Sigmoid colon (tissue), 4 donors: ENCODE measurements at regions not wholly inside any gene's neighbourhood (a gene's known extent, or its start where the extent isn't known, plus 50 kb on each side); places are given as distances from the start of the nearest gene placed in this dataset.

Experiments
- CTCF ChIP-seq, 4 experiments: fragments of 450-650 bp in 3 of 4; fragments of 200-600 bp in 1 of 4; IDR thresholded peaks; one replicate each; pipeline ENCODE4 v1.5.1; 2016 to 2019; ENCODE audit warnings: antibody characterized with exemption in 4 of 4, mild to moderate bottlenecking in 3 of 4, moderate library complexity in 2 of 4
- EP300 ChIP-seq, 4 donors: sonication (generic); formaldehyde crosslinking; IDR thresholded peaks; one replicate each; pipeline ENCODE4 v1.6.1; 2017; ENCODE audit warnings: antibody characterized with exemption in 4 of 4
- POLR2A ChIP-seq, 2 donors: fragments of 450-650 bp; IDR thresholded peaks; one replicate each; pipeline ENCODE4 v1.6.1; 2016; ENCODE audit warnings: antibody characterized with exemption in 2 of 2, mild to moderate bottlenecking in 2 of 2, moderate library complexity in 2 of 2

DNA sequence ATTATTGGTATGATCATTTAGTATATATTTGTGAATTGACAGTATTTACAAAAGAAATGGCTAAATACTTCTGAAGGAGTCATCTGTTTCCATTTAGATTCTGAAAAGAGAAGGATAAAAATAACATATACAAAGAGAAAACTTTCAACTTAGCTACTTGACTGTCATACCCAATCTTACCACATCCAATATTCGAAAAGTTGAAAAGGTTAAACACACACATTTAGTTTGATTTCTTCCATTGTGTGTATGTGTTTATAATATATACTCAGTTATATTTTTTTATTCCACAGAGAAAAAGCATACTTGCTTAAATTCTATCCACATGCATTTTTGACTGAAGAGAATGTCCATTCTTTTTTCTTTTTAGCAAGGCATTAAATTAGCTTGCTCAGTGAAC lies 470.7 kb downstream of the TFEC start:
- TF ChIP-seq EP300 (IDR thresholded peaks at IDR 0.05) (no peak), POLR2A (IDR thresholded peaks at IDR 0.05) (no peak), CTCF (IDR thresholded peaks at IDR 0.05) (no peak)
